ENCODE measurements at regions not wholly inside any gene's neighbourhood (a gene's known extent, or its start where the extent isn't known, plus 50 kb on each side); places are given as distances from the start of the nearest gene placed in this dataset.

DNA sequence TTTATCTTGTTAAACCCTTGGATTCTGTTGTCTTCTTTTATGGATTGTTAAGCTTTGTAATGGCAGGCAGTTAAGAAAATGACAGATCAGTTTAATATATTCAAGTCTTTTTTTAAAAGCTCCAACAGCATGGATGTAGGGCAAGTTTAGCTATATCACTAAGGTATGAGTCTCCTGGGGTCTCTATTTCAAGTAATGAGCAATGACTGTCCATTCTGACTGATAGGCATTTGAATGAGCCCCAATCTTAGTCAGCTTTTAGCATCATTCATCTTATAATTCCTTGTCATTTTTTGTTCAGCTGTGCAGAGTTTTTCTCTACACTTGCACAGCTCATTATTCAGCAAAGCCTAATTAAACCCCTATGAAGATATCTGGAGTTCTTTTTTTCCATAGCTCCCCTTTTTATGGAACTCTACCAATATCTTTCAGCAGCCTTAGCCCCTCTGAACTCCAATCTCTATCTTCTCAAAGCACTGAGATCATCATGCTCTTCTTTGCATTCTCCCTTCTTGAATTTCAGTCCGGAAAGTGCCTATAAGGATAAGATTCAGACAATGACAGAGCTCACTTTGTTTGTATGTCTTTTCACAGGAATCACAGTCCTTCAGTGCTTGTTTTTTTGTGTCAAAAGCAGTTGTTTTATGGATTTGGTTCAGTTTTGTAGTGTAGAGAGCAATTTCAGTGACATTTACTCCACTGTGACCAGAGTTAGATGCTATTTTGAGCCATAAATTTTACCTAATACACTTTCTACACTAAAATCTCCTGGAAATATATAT lies 97.2 kb upstream of the DOK5 start:
- H2AFZ ChIP-seq (ENCODE audit: low read length): no peak overlapping the region
- FAIRE-seq (no peak), DNase-seq (ENCODE audit: low spot score) (no peak), ATAC-seq (no peak)
- no peak overlapping the region for H3K27ac ChIP-seq (ENCODE audit: extremely low read length, insufficient read depth, low read length)
- BruUV-seq (replicated peaks): no TSS peak
- intact Hi-C loops (cut with micrococcal nuclease; ENCODE audit: unreplicated experiment) (no loop called here), in situ Hi-C loops (cut with HindIII; ENCODE audit: extremely low pct_ligation_motif_present, low pct_unique_long_range_greater_than_20kb) (no loop called here)
- no peak overlapping the region for H3K4me3 ChIP-seq (replicated peaks in 1 of 3; ENCODE audit: insufficient read depth in 1 of 3, low read depth in 2 of 3, low read length in 3 of 3)
- H3K9ac ChIP-seq (ENCODE audit: insufficient read depth, low read depth, low read length): no peak overlapping the region
- no peaks in the 10 kb centered on the region for H3K9me3 ChIP-seq (ENCODE audit: low read length)
- H4K20me1 ChIP-seq (ENCODE audit: insufficient read depth, low read length): no peaks in the 10 kb centered on the region
- no peaks in the 10 kb centered on the region for H3K4me1 ChIP-seq (ENCODE audit: insufficient read depth, low read length)
- no peaks in the 10 kb centered on the region for H3K27me3 ChIP-seq (ENCODE audit: control insufficient read depth in 1 of 2, insufficient read depth in 2 of 2, low read length in 2 of 2)
- CTCF ChIA-PET (ENCODE audit: low intra/inter-chr PET ratio, low total read pairs): no interaction called here
- POLR2A ChIA-PET: no interaction called here
- no peak overlapping the region for H3K4me2 ChIP-seq (ENCODE audit: low read depth, low read length)
- 2% methylated on average over 1 of the region's 1 CpG for WGBS (ENCODE audit: low lambda C conversion rate)
- TF ChIP-seq MAZ (IDR thresholded peaks at IDR 0.05; ENCODE audit: borderline replicate concordance, low read depth, low read length) (no peak), MAZ (CRISPR knock-in tag; IDR thresholded peaks at IDR 0.05; ENCODE audit: low read depth) (no peak), ZNF260 (CRISPR knock-in tag; IDR thresholded peaks at IDR 0.05; ENCODE audit: borderline replicate concordance, low read depth) (no peak), HNRNPH1 (optimal IDR thresholded peaks at IDR 0.05; ENCODE audit: low read depth, low read length) (no peak), SIX4 (CRISPR knock-in tag; IDR thresholded peaks at IDR 0.05) (no peak), ELF1 (CRISPR knock-in tag; IDR thresholded peaks at IDR 0.05) (no peak), ATF7 (IDR thresholded peaks at IDR 0.05) (no peak), ATF7 (CRISPR knock-in tag; IDR thresholded peaks at IDR 0.05) (no peak), TBL1XR1 (IDR thresholded peaks at IDR 0.05; ENCODE audit: borderline replicate concordance, low read length, partially characterized antibody) (no peak), ZNF572 (CRISPR knock-in tag; IDR thresholded peaks at IDR 0.05) (no peak), ZNF562 (CRISPR knock-in tag; IDR thresholded peaks at IDR 0.05; ENCODE audit: borderline replicate concordance) (no peak), MEIS1 (CRISPR knock-in tag; IDR thresholded peaks at IDR 0.05; ENCODE audit: borderline replicate concordance) (no peak)
- TF ChIP-seq, protein P1, sequence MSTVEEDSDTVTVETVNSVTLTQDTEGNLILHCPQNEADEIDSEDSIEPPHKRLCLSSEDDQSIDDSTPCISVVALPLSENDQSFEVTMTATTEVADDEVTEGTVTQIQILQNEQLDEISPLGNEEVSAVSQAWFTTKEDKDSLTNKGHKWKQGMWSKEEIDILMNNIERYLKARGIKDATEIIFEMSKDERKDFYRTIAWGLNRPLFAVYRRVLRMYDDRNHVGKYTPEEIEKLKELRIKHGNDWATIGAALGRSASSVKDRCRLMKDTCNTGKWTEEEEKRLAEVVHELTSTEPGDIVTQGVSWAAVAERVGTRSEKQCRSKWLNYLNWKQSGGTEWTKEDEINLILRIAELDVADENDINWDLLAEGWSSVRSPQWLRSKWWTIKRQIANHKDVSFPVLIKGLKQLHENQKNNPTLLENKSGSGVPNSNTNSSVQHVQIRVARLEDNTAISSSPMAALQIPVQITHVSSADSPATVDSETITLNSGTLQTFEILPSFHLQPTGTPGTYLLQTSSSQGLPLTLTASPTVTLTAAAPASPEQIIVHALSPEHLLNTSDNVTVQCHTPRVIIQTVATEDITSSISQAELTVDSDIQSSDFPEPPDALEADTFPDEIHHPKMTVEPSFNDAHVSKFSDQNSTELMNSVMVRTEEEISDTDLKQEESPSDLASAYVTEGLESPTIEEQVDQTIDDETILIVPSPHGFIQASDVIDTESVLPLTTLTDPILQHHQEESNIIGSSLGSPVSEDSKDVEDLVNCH (CRISPR knock-in tag; IDR thresholded peaks at IDR 0.05): no peak
- TF ChIP-seq, protein P2, sequence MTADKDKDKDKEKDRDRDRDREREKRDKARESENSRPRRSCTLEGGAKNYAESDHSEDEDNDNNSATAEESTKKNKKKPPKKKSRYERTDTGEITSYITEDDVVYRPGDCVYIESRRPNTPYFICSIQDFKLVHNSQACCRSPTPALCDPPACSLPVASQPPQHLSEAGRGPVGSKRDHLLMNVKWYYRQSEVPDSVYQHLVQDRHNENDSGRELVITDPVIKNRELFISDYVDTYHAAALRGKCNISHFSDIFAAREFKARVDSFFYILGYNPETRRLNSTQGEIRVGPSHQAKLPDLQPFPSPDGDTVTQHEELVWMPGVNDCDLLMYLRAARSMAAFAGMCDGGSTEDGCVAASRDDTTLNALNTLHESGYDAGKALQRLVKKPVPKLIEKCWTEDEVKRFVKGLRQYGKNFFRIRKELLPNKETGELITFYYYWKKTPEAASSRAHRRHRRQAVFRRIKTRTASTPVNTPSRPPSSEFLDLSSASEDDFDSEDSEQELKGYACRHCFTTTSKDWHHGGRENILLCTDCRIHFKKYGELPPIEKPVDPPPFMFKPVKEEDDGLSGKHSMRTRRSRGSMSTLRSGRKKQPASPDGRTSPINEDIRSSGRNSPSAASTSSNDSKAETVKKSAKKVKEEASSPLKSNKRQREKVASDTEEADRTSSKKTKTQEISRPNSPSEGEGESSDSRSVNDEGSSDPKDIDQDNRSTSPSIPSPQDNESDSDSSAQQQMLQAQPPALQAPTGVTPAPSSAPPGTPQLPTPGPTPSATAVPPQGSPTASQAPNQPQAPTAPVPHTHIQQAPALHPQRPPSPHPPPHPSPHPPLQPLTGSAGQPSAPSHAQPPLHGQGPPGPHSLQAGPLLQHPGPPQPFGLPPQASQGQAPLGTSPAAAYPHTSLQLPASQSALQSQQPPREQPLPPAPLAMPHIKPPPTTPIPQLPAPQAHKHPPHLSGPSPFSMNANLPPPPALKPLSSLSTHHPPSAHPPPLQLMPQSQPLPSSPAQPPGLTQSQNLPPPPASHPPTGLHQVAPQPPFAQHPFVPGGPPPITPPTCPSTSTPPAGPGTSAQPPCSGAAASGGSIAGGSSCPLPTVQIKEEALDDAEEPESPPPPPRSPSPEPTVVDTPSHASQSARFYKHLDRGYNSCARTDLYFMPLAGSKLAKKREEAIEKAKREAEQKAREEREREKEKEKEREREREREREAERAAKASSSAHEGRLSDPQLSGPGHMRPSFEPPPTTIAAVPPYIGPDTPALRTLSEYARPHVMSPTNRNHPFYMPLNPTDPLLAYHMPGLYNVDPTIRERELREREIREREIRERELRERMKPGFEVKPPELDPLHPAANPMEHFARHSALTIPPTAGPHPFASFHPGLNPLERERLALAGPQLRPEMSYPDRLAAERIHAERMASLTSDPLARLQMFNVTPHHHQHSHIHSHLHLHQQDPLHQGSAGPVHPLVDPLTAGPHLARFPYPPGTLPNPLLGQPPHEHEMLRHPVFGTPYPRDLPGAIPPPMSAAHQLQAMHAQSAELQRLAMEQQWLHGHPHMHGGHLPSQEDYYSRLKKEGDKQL (CRISPR knock-in tag; IDR thresholded peaks at IDR 0.05; ENCODE audit: low read depth): no peak
- H3K36me3 ChIP-seq (replicated peaks in 1 of 2; ENCODE audit: control insufficient read depth in 1 of 2, insufficient read depth in 2 of 2, low read length in 2 of 2): no peaks in the 10 kb centered on the region
- no peaks in the 10 kb centered on the region for H3K79me2 ChIP-seq (ENCODE audit: insufficient read depth, low read length)
